PFSK-1 (cell line): ENCODE measurements at regions not wholly inside any gene's neighbourhood (a gene's known extent, or its start where the extent isn't known, plus 50 kb on each side); places are given as distances from the start of the nearest gene placed in this dataset.

Experiments
- FOXP2 ChIP-seq: optimal IDR thresholded peaks from 2 replicates; pipeline ENCODE3; 2011; ENCODE audit warnings: borderline replicate concordance, control low read depth, inconsistent platforms; ENCODE audit not compliant: insufficient read depth; ENCODE audit errors: extremely low read length, extremely low read depth
- POLR2AphosphoS5 ChIP-seq: IDR thresholded peaks from 2 replicates; pipeline ENCODE4 v1.6.1; 2012; ENCODE audit warnings: low read depth, mild to moderate bottlenecking, control low read depth, low read length, moderate library complexity
- SIN3A ChIP-seq: IDR thresholded peaks from 2 replicates; pipeline ENCODE4 v1.6.1; 2012; ENCODE audit warnings: mild to moderate bottlenecking, low read length, moderate library complexity, borderline replicate concordance; ENCODE audit not compliant: insufficient read depth
- TAF1 ChIP-seq: IDR thresholded peaks from 2 replicates; pipeline ENCODE4 v1.6.1; 2012; ENCODE audit warnings: low read length, control low read depth, borderline replicate concordance; ENCODE audit not compliant: insufficient read depth
- TF ChIP-seq, protein P1 (sequence below), 2 experiments: IDR thresholded peaks; 2 replicates each; pipeline versions ENCODE4 v1.6.1 to v1.8.0; 2011 to 2012; ENCODE audit warnings: low read depth in 2 of 2, low read length in 2 of 2, control low read depth in 1 of 2, inconsistent platforms in 1 of 2, mild to moderate bottlenecking in 1 of 2, moderate library complexity in 1 of 2; ENCODE audit not compliant: insufficient read depth in 1 of 2

DNA sequence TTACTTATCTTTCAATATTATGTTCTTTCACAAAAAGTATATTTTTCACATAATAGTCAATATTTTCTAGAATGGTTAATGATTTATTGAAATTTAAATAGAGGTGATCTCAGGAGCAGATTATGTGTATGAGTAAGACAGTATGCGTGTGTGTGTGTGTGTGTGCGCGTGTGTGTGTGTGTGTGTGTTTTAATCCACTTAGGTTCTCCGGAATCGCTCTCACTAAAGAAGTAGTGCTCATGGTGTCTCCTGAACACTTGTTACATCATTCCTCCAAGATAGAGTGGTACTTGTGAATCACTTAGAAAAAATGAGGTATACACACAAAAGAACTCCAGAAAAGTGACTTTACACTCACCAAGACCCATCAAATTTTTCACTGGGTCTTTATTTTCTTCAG lies 91.0 kb upstream of the KCNH7 start:
- TF ChIP-seq SIN3A (no peak), POLR2AphosphoS5 (no peak), TAF1 (no peak), FOXP2 (no peak)
- TF ChIP-seq, protein P1, sequence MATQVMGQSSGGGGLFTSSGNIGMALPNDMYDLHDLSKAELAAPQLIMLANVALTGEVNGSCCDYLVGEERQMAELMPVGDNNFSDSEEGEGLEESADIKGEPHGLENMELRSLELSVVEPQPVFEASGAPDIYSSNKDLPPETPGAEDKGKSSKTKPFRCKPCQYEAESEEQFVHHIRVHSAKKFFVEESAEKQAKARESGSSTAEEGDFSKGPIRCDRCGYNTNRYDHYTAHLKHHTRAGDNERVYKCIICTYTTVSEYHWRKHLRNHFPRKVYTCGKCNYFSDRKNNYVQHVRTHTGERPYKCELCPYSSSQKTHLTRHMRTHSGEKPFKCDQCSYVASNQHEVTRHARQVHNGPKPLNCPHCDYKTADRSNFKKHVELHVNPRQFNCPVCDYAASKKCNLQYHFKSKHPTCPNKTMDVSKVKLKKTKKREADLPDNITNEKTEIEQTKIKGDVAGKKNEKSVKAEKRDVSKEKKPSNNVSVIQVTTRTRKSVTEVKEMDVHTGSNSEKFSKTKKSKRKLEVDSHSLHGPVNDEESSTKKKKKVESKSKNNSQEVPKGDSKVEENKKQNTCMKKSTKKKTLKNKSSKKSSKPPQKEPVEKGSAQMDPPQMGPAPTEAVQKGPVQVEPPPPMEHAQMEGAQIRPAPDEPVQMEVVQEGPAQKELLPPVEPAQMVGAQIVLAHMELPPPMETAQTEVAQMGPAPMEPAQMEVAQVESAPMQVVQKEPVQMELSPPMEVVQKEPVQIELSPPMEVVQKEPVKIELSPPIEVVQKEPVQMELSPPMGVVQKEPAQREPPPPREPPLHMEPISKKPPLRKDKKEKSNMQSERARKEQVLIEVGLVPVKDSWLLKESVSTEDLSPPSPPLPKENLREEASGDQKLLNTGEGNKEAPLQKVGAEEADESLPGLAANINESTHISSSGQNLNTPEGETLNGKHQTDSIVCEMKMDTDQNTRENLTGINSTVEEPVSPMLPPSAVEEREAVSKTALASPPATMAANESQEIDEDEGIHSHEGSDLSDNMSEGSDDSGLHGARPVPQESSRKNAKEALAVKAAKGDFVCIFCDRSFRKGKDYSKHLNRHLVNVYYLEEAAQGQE (IDR thresholded peaks at IDR 0.05; ENCODE audit: insufficient read depth in 1 of 2, low read depth in 2 of 2, low read length in 2 of 2): no peak
